ENCODE measurements at regions not wholly inside any gene's neighbourhood (a gene's known extent, or its start where the extent isn't known, plus 50 kb on each side); places are given as distances from the start of the nearest gene placed in this dataset.
A peak's percentile ranks its signal among the peaks of the same experiment; 100 is the strongest.
"Not testable (repeated sequence)": the region's sequence is repeated elsewhere in the genome, so short reads cannot be mapped to it uniquely, and the experiment has no call there.

GRCh38 chr14:22384167-22384549, 204.9 kb downstream of the DAD1 start:
- DNase-seq, result no peak

- DNase-seq, result no peak
Observed at GRCh38 chr14:22383515-22384166, 205.4 kb downstream of the DAD1 start.

- DNase-seq, result no peak
Observed at GRCh38 chr14:22382955-22383354, 206.1 kb downstream of the DAD1 start.

GRCh38 chr14:22382395-22382794, 206.6 kb downstream of the DAD1 start:
- no peak for DNase-seq

- no peak for DNase-seq
Observed at GRCh38 chr14:22381766-22382165, 207.3 kb downstream of the DAD1 start.

- no peak for DNase-seq
Observed at GRCh38 chr14:22381408-22381760, 207.6 kb downstream of the DAD1 start.

- DNase-seq, result no peak
Observed at GRCh38 chr14:22380571-22381407, 208.2 kb downstream of the DAD1 start.

- no peak for DNase-seq
Observed at GRCh38 chr14:22379727-22380126, 209.3 kb downstream of the DAD1 start.

GRCh38 chr14:22378181-22378580, 210.8 kb downstream of the DAD1 start:
- no peak for DNase-seq

- peak; percentile 39 to 65 for DNase-seq
Observed at GRCh38 chr14:22375321-22375930, 213.6 kb downstream of the DAD1 start.

- DNase-seq, result no peak
Observed at GRCh38 chr14:22370084-22370847, 218.8 kb downstream of the DAD1 start.

GRCh38 chr14:22358726-22359125, 230.3 kb downstream of the DAD1 start:
- no peak for DNase-seq

GRCh38 chr14:22349281-22349680, 239.7 kb downstream of the DAD1 start:
- DNase-seq, result not testable (repeated sequence)

- DNase-seq, result no peak
Observed at GRCh38 chr14:22344673-22345072, 244.4 kb downstream of the DAD1 start.

GRCh38 chr14:22344209-22344608, 244.8 kb downstream of the DAD1 start:
- DNase-seq, result not testable (repeated sequence)

GRCh38 chr14:22341049-22341448, 248.0 kb downstream of the DAD1 start:
- no peak for DNase-seq

- DNase-seq, result no peak
Observed at GRCh38 chr14:22338917-22339715, 249.9 kb downstream of the DAD1 start.

GRCh38 chr14:22338381-22338780, 250.6 kb downstream of the DAD1 start:
- no peak for DNase-seq

GRCh38 chr14:22337938-22338337, 251.1 kb downstream of the DAD1 start:
- DNase-seq, result no peak

- no peak for DNase-seq
Observed at GRCh38 chr14:22337521-22337920, 251.5 kb downstream of the DAD1 start.

GRCh38 chr14:22336031-22336430, 253.0 kb downstream of the DAD1 start:
- no peak for DNase-seq

- no peak for DNase-seq
Observed at GRCh38 chr14:22334627-22335026, 254.4 kb downstream of the DAD1 start.

GRCh38 chr14:22334275-22334577, 254.8 kb downstream of the DAD1 start:
- no peak for DNase-seq
